CD8-positive, alpha-beta memory T cell (primary cell): ENCODE measurements at regions not wholly inside any gene's neighbourhood (a gene's known extent, or its start where the extent isn't known, plus 50 kb on each side); places are given as distances from the start of the nearest gene placed in this dataset.

Experiments used
- CTCF ChIA-PET: fragments of 350-600 bp; sonication (Branson Sonifier 250); formaldehyde crosslinking; loops from one replicate; lab custom pipeline; 2021; ENCODE audit warnings: antibody characterized with exemption; lab: Charles Lee
- POLR2A ChIA-PET: fragments of 350-600 bp; sonication (Branson Sonifier 250); formaldehyde crosslinking; loops from one replicate; lab custom pipeline; 2021; ENCODE audit warnings: antibody characterized with exemption; lab: Charles Lee
- DNase-seq, 5 donors: peaks; one replicate each; pipeline versions ENCODE4 v3.0.0 to v3.0.0-alpha.2; 2020 to 2022; ENCODE audit warnings: mixed read lengths in 1 of 5
- H3K27ac ChIP-seq: one replicate; pipeline ENCODE4 v1.7.0; 2013; ENCODE audit warnings: low read depth, mild to moderate bottlenecking, low read length, moderate library complexity
- H3K27me3 ChIP-seq: 2 replicates; pipeline ENCODE4 v1.7.0; 2013; ENCODE audit warnings: low read length, mild to moderate bottlenecking; ENCODE audit not compliant: insufficient read depth, poor library complexity, severe bottlenecking
- H3K36me3 ChIP-seq: 2 replicates; pipeline ENCODE4 v1.7.0; 2013; ENCODE audit warnings: mild to moderate bottlenecking, low read length, moderate library complexity; ENCODE audit not compliant: insufficient read depth
- H3K4me1 ChIP-seq: 2 replicates; pipeline ENCODE4 v1.7.0; 2013; ENCODE audit warnings: mild to moderate bottlenecking, low read length, moderate library complexity; ENCODE audit not compliant: insufficient read depth
- H3K4me3 ChIP-seq: 2 replicates; pipeline ENCODE4 v1.7.0; 2013; ENCODE audit warnings: mild to moderate bottlenecking, low read length
- H3K9me3 ChIP-seq: 2 replicates; pipeline ENCODE4 v1.7.0; 2013; ENCODE audit warnings: mild to moderate bottlenecking, low read length
- H3K27ac Mint-ChIP-seq, 8 donors: one replicate each; pipeline ENCODE4 v1.8.0; 2020 to 2021; ENCODE audit warnings: mixed read lengths in 8 of 8, mild to moderate bottlenecking in 6 of 8, inconsistent platforms in 3 of 8, moderate library complexity in 3 of 8
- H3K27me3 Mint-ChIP-seq, 2 donors: one replicate each; pipeline ENCODE4 v1.8.0; 2020 to 2021; ENCODE audit warnings: mixed read lengths in 2 of 2, mild to moderate bottlenecking in 1 of 2, moderate library complexity in 1 of 2
- H3K36me3 Mint-ChIP-seq, 3 donors: one replicate each; pipeline ENCODE4 v1.8.0; 2020 to 2021; ENCODE audit warnings: mixed read lengths in 3 of 3, inconsistent platforms in 1 of 3, mild to moderate bottlenecking in 1 of 3
- H3K4me1 Mint-ChIP-seq, 3 donors: one replicate each; pipeline ENCODE4 v1.8.0; 2020 to 2021; ENCODE audit warnings: mixed read lengths in 3 of 3, inconsistent platforms in 1 of 3, mild to moderate bottlenecking in 1 of 3
- H3K4me3 Mint-ChIP-seq, 7 donors: one replicate each; pipeline ENCODE4 v1.8.0; 2020 to 2021; ENCODE audit warnings: mixed read lengths in 7 of 7, mild to moderate bottlenecking in 6 of 7, moderate library complexity in 4 of 7, inconsistent platforms in 2 of 7
- H3K9me3 Mint-ChIP-seq, 5 donors: one replicate each; pipeline ENCODE4 v1.8.0; 2020 to 2022; ENCODE audit warnings: mixed read lengths in 5 of 5, mild to moderate bottlenecking in 3 of 5, moderate library complexity in 2 of 5, inconsistent platforms in 1 of 5

DNA sequence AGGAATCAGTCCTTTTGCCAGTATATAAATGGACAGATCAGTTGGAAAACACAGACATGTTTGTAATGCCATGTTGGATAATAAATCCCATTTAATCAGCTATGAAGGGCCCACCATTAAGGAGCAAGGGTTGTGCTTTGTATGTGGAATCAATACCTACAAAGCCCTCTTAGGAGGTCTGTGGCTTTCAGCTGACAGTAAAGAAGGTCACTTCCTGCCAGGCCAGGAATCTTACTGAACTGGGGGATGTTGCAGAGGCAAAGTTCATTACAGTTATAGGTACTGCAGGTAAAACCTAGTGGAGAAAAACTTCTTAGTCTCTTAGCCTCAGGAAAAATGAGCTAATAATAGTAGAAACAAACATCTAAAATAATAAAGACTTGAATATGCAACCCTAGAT, 129.5 kb downstream of the FAM76B start:
- H3K9me3 ChIP-seq = no peaks in the 10 kb centered on the region
- H3K4me3 ChIP-seq = no peak overlapping the region
- H3K4me1 ChIP-seq = peaks cover 11% of the 10 kb centered on the region
- Mint-ChIP-seq H3K4me3 (no peak overlapping the region), H3K9me3 (peaks cover 0 to 2% (median under 1%) of the 10 kb centered on the region in 5 donors), H3K27me3 (peaks cover 0 to 2% of the 10 kb centered on the region in 2 donors), H3K36me3 (peaks cover 0 to 4% (median under 1%) of the 10 kb centered on the region in 3 donors), H3K4me1 (peaks cover 13 to 20% (median 18%) of the 10 kb centered on the region in 3 donors), H3K27ac (peak overlapping the region in 3 of 8 donors; percentile 4 to 59 (median 31))
- CTCF ChIA-PET = no interaction called here
- no peak overlapping the region for H3K27ac ChIP-seq
- no peak for DNase-seq
- POLR2A ChIA-PET = no interaction called here
- H3K27me3 ChIP-seq = no peaks in the 10 kb centered on the region
- H3K36me3 ChIP-seq = no peaks in the 10 kb centered on the region

DNA sequence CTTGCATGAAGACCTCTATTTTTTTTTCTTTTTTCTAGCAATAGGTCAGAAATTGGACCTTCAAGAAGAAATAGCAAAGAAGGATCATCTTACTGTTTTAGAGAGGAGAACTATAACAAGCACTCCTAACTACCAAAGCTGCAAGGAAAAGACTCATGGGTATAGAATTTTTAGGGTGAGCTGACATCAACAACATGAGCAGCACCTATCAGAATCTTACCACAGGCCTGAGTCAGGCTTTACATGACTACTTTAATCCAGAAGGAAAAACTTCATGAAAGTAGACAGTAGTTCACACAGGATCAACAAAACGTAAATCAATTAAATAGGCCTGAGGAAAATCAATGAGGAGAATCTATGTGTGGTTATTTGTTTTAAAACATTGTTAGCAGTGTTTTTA, 130.5 kb downstream of the FAM76B start:
- H3K27ac Mint-ChIP-seq = no peak overlapping the region
- H3K9me3 Mint-ChIP-seq = no peaks in the 10 kb centered on the region
- ChIA-PET POLR2A (no interaction called here), CTCF (no interaction called here)
- DNase-seq = no peak
- H3K4me1 Mint-ChIP-seq = peaks cover 13 to 20% (median 18%) of the 10 kb centered on the region in 3 donors
- peaks cover 11% of the 10 kb centered on the region for H3K4me1 ChIP-seq
- no peaks in the 10 kb centered on the region for H3K27me3 Mint-ChIP-seq
- H3K4me3 Mint-ChIP-seq = no peak overlapping the region
- H3K9me3 ChIP-seq = no peaks in the 10 kb centered on the region
- H3K27me3 ChIP-seq = no peaks in the 10 kb centered on the region
- H3K4me3 ChIP-seq = no peak overlapping the region
- no peaks in the 10 kb centered on the region for H3K36me3 ChIP-seq
- H3K36me3 Mint-ChIP-seq = peaks cover 0 to 2% (median 0%) of the 10 kb centered on the region in 3 donors
- no peak overlapping the region for H3K27ac ChIP-seq

DNA sequence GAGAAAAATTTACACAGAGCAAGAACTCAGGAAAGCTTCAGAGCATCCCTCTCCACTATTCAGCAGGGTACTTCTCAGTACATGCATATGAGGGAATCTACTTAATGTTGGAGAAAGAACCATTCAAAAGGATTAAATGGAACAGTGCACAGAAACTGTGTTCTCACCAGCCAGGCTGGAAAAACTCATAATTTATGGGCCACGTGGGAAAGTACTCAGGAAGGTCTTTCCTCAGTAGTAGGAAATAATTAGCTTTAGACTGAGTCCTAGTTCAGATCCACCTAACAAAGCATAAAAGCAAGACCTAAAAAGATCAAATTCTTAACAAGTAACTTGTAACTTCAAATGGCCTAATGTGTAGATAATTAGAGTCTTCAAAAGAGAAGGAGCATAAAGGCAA, 134.0 kb downstream of the FAM76B start:
- no peak overlapping the region for H3K4me3 Mint-ChIP-seq
- Histone ChIP-seq H3K4me1 (peaks cover 9% of the 10 kb centered on the region), H3K27ac (no peak overlapping the region), H3K36me3 (no peaks in the 10 kb centered on the region), H3K27me3 (no peaks in the 10 kb centered on the region), H3K4me3 (no peak overlapping the region), H3K9me3 (no peaks in the 10 kb centered on the region)
- no peak overlapping the region for H3K27ac Mint-ChIP-seq
- no peaks in the 10 kb centered on the region for H3K9me3 Mint-ChIP-seq
- ChIA-PET CTCF (no interaction called here), POLR2A (no interaction called here)
- peaks cover 3 to 12% of the 10 kb centered on the region in 2 donors for H3K27me3 Mint-ChIP-seq
- no peak for DNase-seq
- H3K36me3 Mint-ChIP-seq = peaks cover 0 to 2% (median 0%) of the 10 kb centered on the region in 3 donors
- peaks cover 7 to 13% (median 12%) of the 10 kb centered on the region in 3 donors for H3K4me1 Mint-ChIP-seq

GRCh38 chr11:95653680-95654079, 135.9 kb downstream of the FAM76B start:
- H3K9me3 Mint-ChIP-seq = no peaks in the 10 kb centered on the region
- ChIA-PET POLR2A (no interaction called here), CTCF (no interaction called here)
- H3K27ac Mint-ChIP-seq = no peak overlapping the region
- H3K4me1 Mint-ChIP-seq = no peaks in the 10 kb centered on the region
- H3K36me3 ChIP-seq = no peaks in the 10 kb centered on the region
- no peak overlapping the region for H3K27ac ChIP-seq
- H3K4me3 ChIP-seq = no peak overlapping the region
- no peak overlapping the region for H3K4me3 Mint-ChIP-seq
- H3K36me3 Mint-ChIP-seq = peaks cover 0 to 2% (median 0%) of the 10 kb centered on the region in 3 donors
- no peaks in the 10 kb centered on the region for H3K9me3 ChIP-seq
- no peak for DNase-seq
- H3K27me3 Mint-ChIP-seq = peaks cover 3 to 14% of the 10 kb centered on the region in 2 donors
- H3K4me1 ChIP-seq = no peaks in the 10 kb centered on the region
- no peaks in the 10 kb centered on the region for H3K27me3 ChIP-seq

GRCh38 chr11:95653099-95653498, 136.5 kb downstream of the FAM76B start:
- Mint-ChIP-seq H3K4me1 (no peaks in the 10 kb centered on the region), H3K27me3 (peaks cover 3 to 14% of the 10 kb centered on the region in 2 donors), H3K27ac (no peak overlapping the region), H3K4me3 (no peak overlapping the region), H3K36me3 (peaks cover 0 to 2% (median 0%) of the 10 kb centered on the region in 3 donors), H3K9me3 (no peaks in the 10 kb centered on the region)
- H3K4me1 ChIP-seq = no peaks in the 10 kb centered on the region
- no peaks in the 10 kb centered on the region for H3K36me3 ChIP-seq
- no peak overlapping the region for H3K4me3 ChIP-seq
- CTCF ChIA-PET = no interaction called here
- DNase-seq = no peak
- no peaks in the 10 kb centered on the region for H3K27me3 ChIP-seq
- H3K9me3 ChIP-seq = no peaks in the 10 kb centered on the region
- POLR2A ChIA-PET = no interaction called here
- H3K27ac ChIP-seq = no peak overlapping the region

DNA sequence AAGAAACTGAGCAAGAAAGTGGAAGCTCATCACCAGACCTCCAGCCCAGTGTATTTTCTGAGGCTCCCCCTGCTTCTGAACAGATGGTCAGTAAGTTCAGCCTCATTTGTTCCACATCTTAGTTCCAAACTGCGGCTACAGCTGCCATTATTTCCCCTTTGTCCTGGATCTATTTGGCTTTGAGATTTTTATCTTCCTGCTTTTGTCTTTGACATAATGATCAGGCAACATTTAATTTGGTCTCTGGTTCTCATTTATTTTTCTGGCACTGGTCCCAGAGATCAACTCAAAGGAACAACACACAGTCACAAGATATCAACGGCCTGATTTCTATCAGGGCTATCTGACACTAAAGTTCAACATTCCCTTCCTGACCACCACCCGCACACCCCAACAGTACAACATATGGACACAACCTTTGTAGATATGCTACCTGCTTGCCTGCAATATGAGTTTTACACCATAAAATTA, 137.5 kb downstream of the FAM76B start:
- H3K4me1 ChIP-seq = no peaks in the 10 kb centered on the region
- H3K36me3 ChIP-seq = no peaks in the 10 kb centered on the region
- no peaks in the 10 kb centered on the region for H3K27me3 ChIP-seq
- Mint-ChIP-seq H3K27me3 (peaks cover 3 to 14% of the 10 kb centered on the region in 2 donors), H3K9me3 (no peaks in the 10 kb centered on the region), H3K4me3 (no peak overlapping the region), H3K4me1 (no peaks in the 10 kb centered on the region), H3K27ac (no peak overlapping the region), H3K36me3 (peaks cover 0 to 2% (median 0%) of the 10 kb centered on the region in 3 donors)
- H3K27ac ChIP-seq = no peak overlapping the region
- no peaks in the 10 kb centered on the region for H3K9me3 ChIP-seq
- H3K4me3 ChIP-seq = no peak overlapping the region
- DNase-seq = no peak
- CTCF ChIA-PET = no interaction called here
- POLR2A ChIA-PET = no interaction called here

GRCh38 chr11:95650276-95650675, 139.3 kb downstream of the FAM76B start:
- Mint-ChIP-seq H3K4me3 (no peak overlapping the region), H3K9me3 (peaks cover 0 to 6% (median 4%) of the 10 kb centered on the region in 5 donors), H3K27me3 (peaks cover 3 to 14% of the 10 kb centered on the region in 2 donors), H3K36me3 (peaks cover 0 to 6% (median 0%) of the 10 kb centered on the region in 3 donors), H3K4me1 (no peaks in the 10 kb centered on the region), H3K27ac (no peak overlapping the region)
- Histone ChIP-seq H3K27me3 (no peaks in the 10 kb centered on the region), H3K36me3 (no peaks in the 10 kb centered on the region), H3K4me1 (no peaks in the 10 kb centered on the region), H3K9me3 (no peaks in the 10 kb centered on the region), H3K27ac (no peak overlapping the region), H3K4me3 (no peak overlapping the region)
- CTCF ChIA-PET = no interaction called here
- POLR2A ChIA-PET = no interaction called here
- no peak for DNase-seq

DNA sequence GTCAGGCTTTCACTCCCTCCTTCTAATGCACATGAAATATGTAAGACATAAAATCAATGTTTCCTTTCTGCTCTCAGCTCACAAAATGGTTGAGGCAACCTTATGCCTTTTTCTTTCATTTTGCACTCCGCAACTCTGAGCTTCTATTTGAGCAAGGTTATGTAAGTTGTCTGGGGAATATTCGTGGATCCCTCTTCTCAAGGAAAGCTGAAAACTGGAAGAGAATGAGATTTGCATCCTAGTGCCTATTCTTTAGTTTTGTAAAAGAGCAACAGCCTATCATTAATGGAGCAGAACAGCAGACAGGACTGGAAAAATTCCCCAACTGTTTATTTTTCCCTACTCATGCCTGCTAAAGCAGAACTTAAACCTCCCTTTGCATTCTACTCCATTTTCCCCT, 141.7 kb downstream of the FAM76B start:
- Mint-ChIP-seq H3K27ac (no peak overlapping the region), H3K9me3 (peaks cover 0 to 6% (median 4%) of the 10 kb centered on the region in 5 donors), H3K36me3 (peaks cover 0 to 9% (median 0%) of the 10 kb centered on the region in 3 donors), H3K4me3 (no peak overlapping the region), H3K27me3 (peaks cover 3 to 12% of the 10 kb centered on the region in 2 donors), H3K4me1 (no peaks in the 10 kb centered on the region)
- CTCF ChIA-PET = interaction anchor here (1.3 kb wide), 1 partner anchor 26 kb away, joined by 3 read pairs; no protein-coding TSS in a partner anchor
- Histone ChIP-seq H3K27ac (no peak overlapping the region), H3K4me3 (no peak overlapping the region), H3K36me3 (no peaks in the 10 kb centered on the region), H3K9me3 (no peaks in the 10 kb centered on the region), H3K4me1 (no peaks in the 10 kb centered on the region), H3K27me3 (no peaks in the 10 kb centered on the region)
- POLR2A ChIA-PET = no interaction called here
- no peak for DNase-seq
